Amniotic stem cell (primary cell): ENCODE measurements at regions not wholly inside any gene's neighbourhood (a gene's known extent, or its start where the extent isn't known, plus 50 kb on each side); places are given as distances from the start of the nearest gene placed in this dataset.

Experiments used
- DNase-seq: peaks from one replicate; lab custom pipeline; 2025; lab: John Stamatoyannopoulos, UW

- DNase-seq: no peak
Observed at GRCh38 chr1:213375002-213375401, 324.0 kb downstream of the RPS6KC1 start.

- no peak for DNase-seq
Observed at GRCh38 chr1:213376862-213377372, 325.9 kb downstream of the RPS6KC1 start.

GRCh38 chr1:213380865-213381264 lies 329.8 kb downstream of the RPS6KC1 start:
- no peak for DNase-seq

- DNase-seq: no peak
Observed at GRCh38 chr1:213381572-213382084, 330.6 kb downstream of the RPS6KC1 start.

GRCh38 chr1:213383465-213383864 lies 332.4 kb downstream of the RPS6KC1 start:
- DNase-seq: no peak

DNA sequence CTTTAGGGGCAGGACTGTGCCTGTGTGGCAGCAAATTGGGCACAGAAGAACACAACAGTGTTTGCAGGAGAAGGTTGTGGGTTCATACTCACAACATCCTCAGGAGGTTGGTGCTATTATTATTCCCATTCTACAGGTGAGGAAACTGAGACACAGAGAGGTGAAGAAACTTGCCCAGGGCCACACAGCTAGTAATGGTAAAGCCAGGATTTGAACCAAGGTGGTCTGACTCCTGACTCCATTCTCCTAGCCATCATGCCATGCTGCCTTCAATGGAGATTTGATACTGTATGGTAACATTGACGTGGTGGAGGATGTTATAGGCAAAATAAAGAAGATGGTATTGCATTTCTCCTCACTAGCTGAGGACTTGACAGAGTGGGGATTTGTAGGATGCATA lies 334.2 kb downstream of the RPS6KC1 start:
- no peak for DNase-seq

DNA sequence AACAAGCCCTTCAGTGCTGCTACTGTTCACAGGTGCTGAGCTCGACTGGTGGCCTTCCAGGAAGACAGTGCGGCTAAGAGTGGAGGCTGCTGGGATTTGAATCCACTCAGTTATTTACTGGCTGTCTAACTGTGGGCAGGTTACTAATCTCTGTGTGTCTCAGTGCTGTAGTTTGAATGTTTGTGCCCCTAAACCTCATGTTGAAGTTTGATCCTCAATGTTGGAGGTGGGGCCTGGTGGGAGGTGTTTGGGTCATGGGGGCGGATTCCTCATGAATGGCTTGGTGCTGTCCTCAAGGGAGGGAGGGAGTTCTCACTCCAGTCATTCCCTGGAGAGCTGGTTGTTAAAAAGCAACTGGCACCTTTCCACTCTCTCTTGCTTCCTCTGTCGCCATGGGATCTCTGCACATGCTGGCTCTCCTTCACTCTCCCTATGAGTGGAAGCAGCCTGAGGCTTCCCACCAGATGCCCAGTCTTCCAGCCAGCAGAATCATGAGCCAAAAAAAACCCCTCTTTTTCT lies 334.8 kb downstream of the RPS6KC1 start:
- no peak for DNase-seq

GRCh38 chr1:213387380-213388015 lies 336.5 kb downstream of the RPS6KC1 start:
- no peak for DNase-seq

- no peak for DNase-seq
Observed at GRCh38 chr1:213388199-213388598, 337.2 kb downstream of the RPS6KC1 start.

DNA sequence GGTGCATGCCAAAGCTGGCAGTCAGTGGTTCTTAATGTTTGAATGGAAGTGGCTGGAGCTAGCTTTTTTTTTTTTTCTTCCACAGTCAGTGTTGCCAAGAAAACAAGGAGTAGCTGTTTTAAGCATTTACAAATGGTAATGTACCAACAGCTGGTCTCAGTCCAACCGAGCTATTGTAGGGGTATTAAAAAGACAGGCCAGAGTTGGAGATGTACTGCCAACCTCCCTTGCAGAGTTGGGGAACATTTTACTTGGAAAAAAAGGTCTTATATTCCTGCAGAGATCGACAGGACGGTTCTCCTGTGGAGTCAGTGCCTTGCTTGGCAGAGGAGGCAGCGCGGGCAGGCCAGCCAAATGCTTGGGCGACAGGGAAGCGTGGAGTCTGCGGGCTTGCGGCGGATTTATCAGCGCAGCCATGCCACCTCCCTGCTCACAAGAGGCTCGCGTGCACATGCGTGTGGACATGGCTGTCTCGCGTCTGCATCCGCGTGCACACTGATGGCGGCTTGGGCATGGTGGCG lies 338.1 kb downstream of the RPS6KC1 start:
- no peak for DNase-seq

- no peak for DNase-seq
Observed at GRCh38 chr1:213391445-213391844, 340.4 kb downstream of the RPS6KC1 start.

- no peak for DNase-seq
Observed at GRCh38 chr1:213393860-213394259, 342.8 kb downstream of the RPS6KC1 start.

GRCh38 chr1:213394837-213395236 lies 343.8 kb downstream of the RPS6KC1 start:
- no peak for DNase-seq

DNA sequence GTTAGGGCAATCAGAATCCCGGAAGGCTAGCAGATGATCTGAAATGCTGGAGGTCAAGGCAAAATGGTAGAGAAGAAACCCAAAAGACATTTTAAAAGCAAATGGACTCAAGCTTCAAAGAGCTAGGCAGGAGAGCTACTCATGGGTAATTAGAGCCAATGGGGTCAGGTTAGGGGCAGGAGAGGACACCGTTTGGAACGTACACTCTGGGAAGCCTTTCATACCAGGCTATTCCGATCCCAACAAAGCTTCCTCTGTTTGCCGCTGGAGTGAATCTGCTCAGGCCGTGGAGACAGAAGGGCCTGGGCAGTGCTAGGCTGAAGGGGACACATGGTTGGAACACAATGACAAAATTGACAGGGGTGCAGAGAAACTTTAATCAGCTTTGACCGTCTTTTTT lies 346.6 kb downstream of the RPS6KC1 start:
- no peak for DNase-seq

GRCh38 chr1:213399695-213400094 lies 348.7 kb downstream of the RPS6KC1 start:
- DNase-seq: no peak

DNA sequence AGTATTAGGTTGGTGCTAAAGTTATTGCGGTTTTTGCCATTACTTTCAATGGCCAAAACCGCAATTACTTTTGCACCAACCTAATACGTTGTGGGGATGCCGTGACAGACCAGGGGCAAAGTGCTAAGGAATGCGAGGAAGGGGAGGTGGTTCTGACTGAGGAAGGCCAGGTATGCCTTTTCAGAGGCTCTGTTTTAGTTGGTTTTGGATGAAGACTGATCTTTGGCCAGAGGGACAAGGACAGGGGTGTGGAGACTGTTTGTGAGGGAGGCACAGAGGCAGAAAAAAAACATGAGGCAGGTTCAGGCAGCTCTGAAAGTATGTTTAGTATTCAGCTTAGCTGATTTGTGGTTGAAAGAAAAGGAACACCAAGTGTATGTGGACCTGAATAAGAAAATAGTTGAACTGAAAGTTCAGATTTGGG lies 358.2 kb downstream of the RPS6KC1 start:
- no peak for DNase-seq

- DNase-seq: no peak
Observed at GRCh38 chr1:213409971-213410370, 358.9 kb downstream of the RPS6KC1 start.

DNA sequence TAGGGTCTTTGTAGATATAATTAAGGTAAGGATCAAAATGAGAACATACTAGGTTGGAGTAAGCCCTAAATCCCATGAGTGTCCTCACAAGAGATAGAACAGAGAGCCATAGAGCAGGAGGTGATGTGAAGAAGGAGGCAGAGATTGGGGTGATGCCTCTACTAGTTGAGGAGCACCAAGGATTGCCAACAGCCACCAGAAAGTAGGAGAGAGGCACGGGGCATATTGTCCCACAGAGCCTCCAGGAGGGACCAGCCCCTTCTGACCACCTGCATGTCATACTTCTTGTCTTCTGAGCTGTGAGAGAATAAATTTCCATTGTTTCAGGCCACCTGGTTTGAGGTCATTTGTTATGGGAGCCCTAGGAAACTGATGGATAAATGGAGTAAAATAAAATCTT lies 363.3 kb downstream of the RPS6KC1 start:
- DNase-seq: no peak

DNA sequence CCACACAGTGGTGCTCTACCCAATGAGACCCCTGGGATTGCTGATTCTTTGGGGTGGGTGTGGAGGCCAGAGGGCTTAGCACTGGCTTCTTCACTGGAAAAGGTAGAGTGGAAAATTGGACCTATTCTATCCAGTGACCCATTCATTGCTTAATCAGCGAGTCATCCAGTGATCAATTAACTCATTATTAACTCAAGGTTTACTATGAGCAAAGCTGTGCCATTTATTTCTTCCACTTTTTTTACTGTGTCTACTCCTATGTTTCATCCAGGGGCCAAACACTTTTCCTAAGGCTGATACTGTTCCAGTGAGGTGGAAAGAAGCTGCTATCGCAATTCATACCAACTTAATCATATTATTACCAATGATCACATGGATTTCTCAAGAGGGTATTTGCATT lies 363.9 kb downstream of the RPS6KC1 start:
- no peak for DNase-seq

GRCh38 chr1:213415691-213416380 lies 364.8 kb downstream of the RPS6KC1 start:
- no peak for DNase-seq

DNA sequence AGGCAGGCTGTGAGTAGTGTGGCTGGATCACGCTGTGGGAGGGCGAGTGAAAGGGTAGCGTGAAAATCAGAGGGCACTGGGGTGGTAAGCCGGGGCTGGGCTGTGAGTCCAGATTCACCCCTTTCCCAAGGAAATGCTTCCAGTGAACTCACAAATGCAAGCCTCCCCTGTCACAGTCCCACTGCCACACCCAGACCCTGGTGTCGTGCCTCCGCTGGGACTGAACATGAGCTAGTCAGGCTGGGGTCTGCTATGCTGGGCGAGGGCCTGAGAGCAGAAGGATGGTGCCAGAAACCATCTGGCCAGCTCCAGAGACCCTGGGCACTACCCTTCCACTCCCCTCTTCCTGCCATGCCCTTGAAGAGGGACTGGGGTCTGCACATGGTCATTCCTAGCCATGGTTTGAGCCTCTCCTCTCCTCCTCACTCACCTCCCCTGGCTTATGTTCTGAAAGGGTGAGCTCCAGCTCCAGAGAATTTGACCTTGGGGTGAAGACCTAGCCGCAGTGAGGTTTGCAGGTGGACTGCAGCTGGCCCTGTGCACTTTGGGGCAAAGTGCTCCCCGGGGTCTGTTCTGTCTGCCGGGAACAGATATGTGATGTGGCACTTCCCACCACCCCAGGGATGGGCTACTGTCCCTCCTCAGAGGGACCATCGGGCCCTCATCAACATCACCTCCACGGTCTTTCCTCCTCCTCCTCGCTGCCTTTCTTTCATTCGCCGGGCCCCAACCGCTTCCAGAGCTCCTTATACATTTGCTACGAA lies 365.6 kb downstream of the RPS6KC1 start:
- DNase-seq: no peak

- no peak for DNase-seq
Observed at GRCh38 chr1:213417225-213417820, 366.3 kb downstream of the RPS6KC1 start.
